Eye (tissue), 1 donor: ENCODE measurements at regions not wholly inside any gene's neighbourhood (a gene's known extent, or its start where the extent isn't known, plus 50 kb on each side); places are given as distances from the start of the nearest gene placed in this dataset.

Source experiments
- DNase-seq: peaks from one replicate; pipeline ENCODE4 v3.0.0-alpha.2; 2015

- no peak for DNase-seq
Measured at GRCh38 chr10:104505521-104506042, 135.5 kb upstream of the SORCS3 start.

- peak; percentile 27 for DNase-seq
Measured at GRCh38 chr10:104509981-104510380, 131.1 kb upstream of the SORCS3 start.

- DNase-seq: no peak
Measured at GRCh38 chr10:104510644-104511043, 130.4 kb upstream of the SORCS3 start.

- DNase-seq: no peak
Measured at GRCh38 chr10:104512800-104513199, 128.3 kb upstream of the SORCS3 start.

GRCh38 chr10:104515678-104516199 is 125.4 kb upstream of the SORCS3 start:
- no peak for DNase-seq

GRCh38 chr10:104516986-104517385 is 124.1 kb upstream of the SORCS3 start:
- no peak for DNase-seq

- DNase-seq: no peak
Measured at GRCh38 chr10:104517946-104518345, 123.1 kb upstream of the SORCS3 start.

- no peak for DNase-seq
Measured at GRCh38 chr10:104518891-104519290, 122.2 kb upstream of the SORCS3 start.

- no peak for DNase-seq
Measured at GRCh38 chr10:104520653-104521052, 120.4 kb upstream of the SORCS3 start.

GRCh38 chr10:104521901-104522694 is 119.0 kb upstream of the SORCS3 start:
- no peak for DNase-seq

GRCh38 chr10:104526188-104526587 is 114.9 kb upstream of the SORCS3 start:
- DNase-seq: no peak

- no peak for DNase-seq
Measured at GRCh38 chr10:104527013-104527412, 114.1 kb upstream of the SORCS3 start.

GRCh38 chr10:104540181-104540580 is 100.9 kb upstream of the SORCS3 start:
- no peak for DNase-seq

GRCh38 chr10:104541820-104542219 is 99.3 kb upstream of the SORCS3 start:
- no peak for DNase-seq

- no peak for DNase-seq
Measured at GRCh38 chr10:104546336-104546735, 94.8 kb upstream of the SORCS3 start.

- no peak for DNase-seq
Measured at GRCh38 chr10:104546756-104547155, 94.3 kb upstream of the SORCS3 start.

- DNase-seq: peak; percentile 35
Measured at GRCh38 chr10:104548090-104548489, 93.0 kb upstream of the SORCS3 start.

- DNase-seq: no peak
Measured at GRCh38 chr10:104556831-104557230, 84.3 kb upstream of the SORCS3 start.

GRCh38 chr10:104557966-104558365 is 83.1 kb upstream of the SORCS3 start:
- DNase-seq: no peak

GRCh38 chr10:104559935-104560334 is 81.2 kb upstream of the SORCS3 start:
- no peak for DNase-seq

GRCh38 chr10:104563051-104563450 is 78.0 kb upstream of the SORCS3 start:
- DNase-seq: no peak

GRCh38 chr10:104563548-104563947 is 77.5 kb upstream of the SORCS3 start:
- no peak for DNase-seq

GRCh38 chr10:104574427-104574826 is 66.7 kb upstream of the SORCS3 start:
- DNase-seq: no peak

GRCh38 chr10:104574838-104575237 is 66.3 kb upstream of the SORCS3 start:
- no peak for DNase-seq

- no peak for DNase-seq
Measured at GRCh38 chr10:104576611-104577010, 64.5 kb upstream of the SORCS3 start.
